Spleen (tissue), 7 donors: ENCODE measurements at regions not wholly inside any gene's neighbourhood (a gene's known extent, or its start where the extent isn't known, plus 50 kb on each side); places are given as distances from the start of the nearest gene placed in this dataset.

ENCODE experiments used
- POLR2A ChIP-seq, 3 donors: fragments of 450-650 bp; IDR thresholded peaks; one replicate each; pipeline ENCODE4 v1.5.1; 2017; ENCODE audit warnings: antibody characterized with exemption in 3 of 3, mild to moderate bottlenecking in 1 of 3
- TF ChIP-seq, protein P1 (sequence below), 11 experiments: fragments of 200-600 bp in 7 of 11; fragments of 450-650 bp in 4 of 11; sonication (generic) in 4 of 11; IDR thresholded peaks in 8 of 11; conservative IDR thresholded peaks in 3 of 11; 1 replicate in 7 of 11; 2 replicates in 4 of 11; pipeline versions ENCODE4 v1.4.0 to v1.8.0; 2016 to 2021; ENCODE audit warnings: antibody characterized with exemption in 11 of 11, inconsistent platforms in 4 of 11, mild to moderate bottlenecking in 1 of 11
- donor health status: DM: no; HTN: no; CAD: no; lungs with moderate emphysema.
- donor health status: DM: no; HTN: no; CAD: no.
- donor health status: DM: no; HTN: no; CAD: no.

DNA sequence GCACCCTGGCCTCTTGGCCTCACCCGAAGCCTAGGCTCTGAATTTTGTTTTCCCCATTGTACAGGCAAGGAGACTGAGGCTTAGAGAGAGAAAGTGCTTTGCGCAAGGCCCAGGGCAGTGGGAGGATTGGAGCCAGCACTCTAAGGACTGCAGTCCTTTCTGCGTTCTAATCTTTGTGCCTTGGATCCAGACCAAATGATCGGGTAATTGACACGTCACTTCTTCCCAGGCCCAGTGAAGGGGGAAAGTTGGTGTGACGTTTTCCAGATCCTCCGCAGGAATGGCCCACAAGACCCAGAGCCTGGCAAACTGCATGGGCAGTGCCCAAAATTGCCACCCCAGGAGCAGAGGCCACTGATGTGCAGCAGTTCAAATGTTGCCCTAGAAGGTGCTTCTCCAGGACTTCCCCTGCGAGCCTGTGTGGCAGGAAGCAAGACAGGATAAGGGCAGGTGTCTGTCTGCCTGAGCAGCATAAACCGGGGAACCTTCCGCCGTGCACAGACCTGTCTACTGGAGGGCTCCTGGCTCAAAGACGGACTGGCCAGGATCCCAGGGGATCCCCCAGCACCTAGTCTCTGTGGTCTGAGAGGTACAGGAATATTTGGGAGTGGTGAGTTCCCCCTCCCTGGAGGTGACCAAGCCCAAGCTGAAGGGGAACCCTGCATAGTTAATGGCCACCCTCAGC is 194.5 kb upstream of the TLE3 start:
- TF ChIP-seq, protein P1, sequence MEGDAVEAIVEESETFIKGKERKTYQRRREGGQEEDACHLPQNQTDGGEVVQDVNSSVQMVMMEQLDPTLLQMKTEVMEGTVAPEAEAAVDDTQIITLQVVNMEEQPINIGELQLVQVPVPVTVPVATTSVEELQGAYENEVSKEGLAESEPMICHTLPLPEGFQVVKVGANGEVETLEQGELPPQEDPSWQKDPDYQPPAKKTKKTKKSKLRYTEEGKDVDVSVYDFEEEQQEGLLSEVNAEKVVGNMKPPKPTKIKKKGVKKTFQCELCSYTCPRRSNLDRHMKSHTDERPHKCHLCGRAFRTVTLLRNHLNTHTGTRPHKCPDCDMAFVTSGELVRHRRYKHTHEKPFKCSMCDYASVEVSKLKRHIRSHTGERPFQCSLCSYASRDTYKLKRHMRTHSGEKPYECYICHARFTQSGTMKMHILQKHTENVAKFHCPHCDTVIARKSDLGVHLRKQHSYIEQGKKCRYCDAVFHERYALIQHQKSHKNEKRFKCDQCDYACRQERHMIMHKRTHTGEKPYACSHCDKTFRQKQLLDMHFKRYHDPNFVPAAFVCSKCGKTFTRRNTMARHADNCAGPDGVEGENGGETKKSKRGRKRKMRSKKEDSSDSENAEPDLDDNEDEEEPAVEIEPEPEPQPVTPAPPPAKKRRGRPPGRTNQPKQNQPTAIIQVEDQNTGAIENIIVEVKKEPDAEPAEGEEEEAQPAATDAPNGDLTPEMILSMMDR (IDR thresholded peaks at IDR 0.05 in 8 of 11, conservative IDR thresholded peaks at IDR 0.05 in 3 of 11), result no peak
- no peak for TF ChIP-seq POLR2A (IDR thresholded peaks at IDR 0.05)
